ENCODE measurements at regions not wholly inside any gene's neighbourhood (a gene's known extent, or its start where the extent isn't known, plus 50 kb on each side); places are given as distances from the start of the nearest gene placed in this dataset.
A peak's percentile ranks its signal among the peaks of the same experiment; 100 is the strongest.

- TF ChIP-seq, protein P1, sequence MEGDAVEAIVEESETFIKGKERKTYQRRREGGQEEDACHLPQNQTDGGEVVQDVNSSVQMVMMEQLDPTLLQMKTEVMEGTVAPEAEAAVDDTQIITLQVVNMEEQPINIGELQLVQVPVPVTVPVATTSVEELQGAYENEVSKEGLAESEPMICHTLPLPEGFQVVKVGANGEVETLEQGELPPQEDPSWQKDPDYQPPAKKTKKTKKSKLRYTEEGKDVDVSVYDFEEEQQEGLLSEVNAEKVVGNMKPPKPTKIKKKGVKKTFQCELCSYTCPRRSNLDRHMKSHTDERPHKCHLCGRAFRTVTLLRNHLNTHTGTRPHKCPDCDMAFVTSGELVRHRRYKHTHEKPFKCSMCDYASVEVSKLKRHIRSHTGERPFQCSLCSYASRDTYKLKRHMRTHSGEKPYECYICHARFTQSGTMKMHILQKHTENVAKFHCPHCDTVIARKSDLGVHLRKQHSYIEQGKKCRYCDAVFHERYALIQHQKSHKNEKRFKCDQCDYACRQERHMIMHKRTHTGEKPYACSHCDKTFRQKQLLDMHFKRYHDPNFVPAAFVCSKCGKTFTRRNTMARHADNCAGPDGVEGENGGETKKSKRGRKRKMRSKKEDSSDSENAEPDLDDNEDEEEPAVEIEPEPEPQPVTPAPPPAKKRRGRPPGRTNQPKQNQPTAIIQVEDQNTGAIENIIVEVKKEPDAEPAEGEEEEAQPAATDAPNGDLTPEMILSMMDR (IDR thresholded peaks at IDR 0.05; ENCODE audit: low read length, missing control alignments) = no peak
- no peak overlapping the region for H3K4me3 ChIP-seq (replicated peaks; ENCODE audit: low read depth, low read length)
- peak; percentile 54 for DNase-seq (ENCODE audit: low read depth)
Measured at GRCh38 chr7:41885748-41886147, 182.9 kb upstream of the INHBA start.

DNA sequence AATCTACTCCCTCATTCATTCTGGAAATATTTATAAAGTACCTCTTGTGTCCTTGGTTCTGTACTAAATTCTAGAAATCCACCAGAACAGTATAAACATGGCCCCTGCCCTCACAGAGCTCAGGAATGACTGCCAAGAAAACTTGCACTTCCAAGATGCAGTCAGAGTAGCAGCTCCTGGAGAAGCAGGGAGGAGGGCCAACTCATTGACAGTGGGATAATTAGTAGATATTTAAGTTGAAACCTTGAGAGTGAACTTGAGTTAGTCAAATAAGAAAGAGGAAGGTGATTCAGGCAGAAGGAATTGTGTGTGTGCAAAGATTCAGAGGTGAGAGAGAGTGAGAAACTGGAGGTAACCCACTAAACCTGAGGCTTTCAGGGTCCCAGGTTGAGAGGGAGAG is 182.2 kb upstream of the INHBA start:
- TF ChIP-seq, protein P1 (IDR thresholded peaks at IDR 0.05; ENCODE audit: low read length, missing control alignments) = no peak
- no peak overlapping the region for H3K4me3 ChIP-seq (replicated peaks; ENCODE audit: low read depth, low read length)
- peak; percentile 31 for DNase-seq (ENCODE audit: low read depth)

- TF ChIP-seq, protein P1 (IDR thresholded peaks at IDR 0.05; ENCODE audit: low read length, missing control alignments) = no peak
- no peak overlapping the region for H3K4me3 ChIP-seq (replicated peaks; ENCODE audit: low read depth, low read length)
- DNase-seq (ENCODE audit: low read depth) = no peak
Measured at GRCh38 chr7:41882745-41883420, 180.0 kb upstream of the INHBA start.

GRCh38 chr7:41882256-41882655 is 179.4 kb upstream of the INHBA start:
- no peak overlapping the region for H3K4me3 ChIP-seq (replicated peaks; ENCODE audit: low read depth, low read length)
- TF ChIP-seq, protein P1 (IDR thresholded peaks at IDR 0.05; ENCODE audit: low read length, missing control alignments) = no peak
- DNase-seq (ENCODE audit: low read depth) = no peak

DNA sequence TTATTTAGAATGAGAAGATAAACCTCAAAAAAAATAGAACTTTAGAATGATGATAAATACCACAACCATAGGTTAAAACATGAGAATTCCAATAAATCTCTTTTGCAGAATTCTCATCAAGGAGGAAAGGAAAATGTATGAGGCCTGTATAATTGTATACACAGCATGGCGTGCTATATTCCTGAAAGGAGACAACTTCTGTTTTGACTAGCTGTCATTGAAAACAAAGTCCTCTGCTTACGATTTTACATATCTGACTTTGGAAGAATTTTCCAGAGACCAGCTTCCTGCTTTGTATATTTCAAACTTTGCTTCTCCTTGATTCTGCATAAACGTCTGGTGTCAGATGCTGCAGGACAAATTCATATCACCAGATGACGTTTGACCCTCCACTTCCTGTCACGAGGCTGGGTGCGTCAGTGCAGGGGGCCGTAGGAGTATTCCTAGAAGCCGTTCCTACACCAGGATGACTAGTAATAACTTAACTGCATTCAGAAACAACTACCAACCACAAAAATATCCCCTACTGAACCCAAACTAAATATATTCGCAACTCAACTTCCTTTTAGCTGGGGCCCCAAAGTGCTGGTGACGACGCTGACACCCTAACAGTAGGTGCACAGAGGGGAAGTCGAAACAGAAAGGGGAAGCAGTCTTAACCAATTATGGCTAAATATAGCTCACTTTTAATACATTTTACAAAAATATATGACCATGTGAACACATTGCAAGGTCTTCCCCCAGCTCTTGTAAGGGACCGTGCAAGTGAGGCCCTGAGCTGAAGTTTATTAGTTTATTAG is 178.6 kb upstream of the INHBA start:
- TF ChIP-seq, protein P1 (IDR thresholded peaks at IDR 0.05; ENCODE audit: low read length, missing control alignments) = no peak
- H3K4me3 ChIP-seq (replicated peaks; ENCODE audit: low read depth, low read length) = no peak overlapping the region
- peak; percentile 35 for DNase-seq (ENCODE audit: low read depth)

- no peak overlapping the region for H3K4me3 ChIP-seq (replicated peaks; ENCODE audit: low read depth, low read length)
- DNase-seq (ENCODE audit: low read depth) = peak; percentile 89
- TF ChIP-seq, protein P1 (IDR thresholded peaks at IDR 0.05; ENCODE audit: low read length, missing control alignments) = no peak
Measured at GRCh38 chr7:41880107-41880506, 177.2 kb upstream of the INHBA start.

Measured in fibroblast of pulmonary artery (primary cell).